ENCODE measurements at regions not wholly inside any gene's neighbourhood (a gene's known extent, or its start where the extent isn't known, plus 50 kb on each side); places are given as distances from the start of the nearest gene placed in this dataset.

DNA sequence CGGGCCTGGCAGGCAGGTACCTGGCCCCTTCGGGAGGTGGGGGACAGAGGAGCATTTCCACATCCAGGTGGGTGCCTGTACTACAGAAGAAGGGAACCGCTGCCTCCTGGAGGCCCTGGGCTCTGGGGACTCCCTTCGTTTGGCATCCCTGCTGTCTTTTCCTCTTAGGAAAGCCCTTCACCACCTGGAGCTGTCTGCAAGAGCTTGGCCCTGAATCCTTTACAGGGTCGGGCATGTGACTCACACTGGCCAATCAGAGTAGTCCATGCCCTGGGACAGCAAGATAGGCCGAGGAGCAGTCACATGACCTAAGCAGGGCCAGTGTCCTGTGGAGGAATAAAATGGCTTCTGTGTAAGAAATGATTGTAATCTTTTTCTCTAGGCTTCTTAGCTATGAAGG is 224.9 kb downstream of the ANKRD60 start:
- TF ChIP-seq, protein P1, sequence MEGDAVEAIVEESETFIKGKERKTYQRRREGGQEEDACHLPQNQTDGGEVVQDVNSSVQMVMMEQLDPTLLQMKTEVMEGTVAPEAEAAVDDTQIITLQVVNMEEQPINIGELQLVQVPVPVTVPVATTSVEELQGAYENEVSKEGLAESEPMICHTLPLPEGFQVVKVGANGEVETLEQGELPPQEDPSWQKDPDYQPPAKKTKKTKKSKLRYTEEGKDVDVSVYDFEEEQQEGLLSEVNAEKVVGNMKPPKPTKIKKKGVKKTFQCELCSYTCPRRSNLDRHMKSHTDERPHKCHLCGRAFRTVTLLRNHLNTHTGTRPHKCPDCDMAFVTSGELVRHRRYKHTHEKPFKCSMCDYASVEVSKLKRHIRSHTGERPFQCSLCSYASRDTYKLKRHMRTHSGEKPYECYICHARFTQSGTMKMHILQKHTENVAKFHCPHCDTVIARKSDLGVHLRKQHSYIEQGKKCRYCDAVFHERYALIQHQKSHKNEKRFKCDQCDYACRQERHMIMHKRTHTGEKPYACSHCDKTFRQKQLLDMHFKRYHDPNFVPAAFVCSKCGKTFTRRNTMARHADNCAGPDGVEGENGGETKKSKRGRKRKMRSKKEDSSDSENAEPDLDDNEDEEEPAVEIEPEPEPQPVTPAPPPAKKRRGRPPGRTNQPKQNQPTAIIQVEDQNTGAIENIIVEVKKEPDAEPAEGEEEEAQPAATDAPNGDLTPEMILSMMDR (IDR thresholded peaks at IDR 0.05), result no peak
- TF ChIP-seq ZFX (IDR thresholded peaks at IDR 0.05; ENCODE audit: borderline replicate concordance), result no peak

All from 22Rv1 (cell line).